ENCODE measurements at regions not wholly inside any gene's neighbourhood (a gene's known extent, or its start where the extent isn't known, plus 50 kb on each side); places are given as distances from the start of the nearest gene placed in this dataset.

DNA sequence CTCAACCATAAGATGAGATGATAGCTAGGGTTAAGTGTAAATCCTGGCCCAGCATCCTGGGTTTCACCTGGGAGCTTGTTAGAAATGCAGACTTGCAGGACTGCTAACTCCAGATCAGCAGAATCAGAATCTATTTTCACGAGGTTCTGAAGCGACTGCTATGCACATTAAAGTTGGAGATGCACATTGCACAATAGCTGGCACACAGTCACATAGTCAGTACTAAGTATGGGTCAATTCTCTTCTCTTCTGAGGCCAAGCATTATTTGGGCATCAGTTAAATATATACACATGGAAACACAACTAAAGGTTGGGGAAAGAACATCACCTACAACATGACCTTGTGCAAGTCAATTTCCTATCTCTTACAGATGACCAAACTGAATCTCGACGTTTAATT lies 155.1 kb upstream of the FGF13 start:
- TF ChIP-seq ZSCAN22 (CRISPR knock-in tag; IDR thresholded peaks at IDR 0.05) (no peak), POLR2AphosphoS5 (IDR thresholded peaks at IDR 0.05; ENCODE audit: low read depth, low read length) (no peak), ZBTB1 (CRISPR knock-in tag; IDR thresholded peaks at IDR 0.05; ENCODE audit: borderline replicate concordance) (no peak), HOXA7 (CRISPR knock-in tag; IDR thresholded peaks at IDR 0.05) (no peak), ZNF430 (CRISPR knock-in tag; IDR thresholded peaks at IDR 0.05) (no peak), ZNF121 (CRISPR knock-in tag; IDR thresholded peaks at IDR 0.05) (no peak), ESRRA (CRISPR knock-in tag; IDR thresholded peaks at IDR 0.05; ENCODE audit: low read depth) (no peak), BCL6 (CRISPR knock-in tag; IDR thresholded peaks at IDR 0.05) (no peak), NFYB (CRISPR knock-in tag; IDR thresholded peaks at IDR 0.05) (no peak), ZNF24 (IDR thresholded peaks at IDR 0.05) (no peak), NONO (IDR thresholded peaks at IDR 0.05) (no peak), NONO (CRISPR knock-in tag; conservative IDR thresholded peaks at IDR 0.05) (no peak), HOXA9 (CRISPR knock-in tag; IDR thresholded peaks at IDR 0.05; ENCODE audit: borderline replicate concordance) (no peak)
- TF ChIP-seq, protein P1, sequence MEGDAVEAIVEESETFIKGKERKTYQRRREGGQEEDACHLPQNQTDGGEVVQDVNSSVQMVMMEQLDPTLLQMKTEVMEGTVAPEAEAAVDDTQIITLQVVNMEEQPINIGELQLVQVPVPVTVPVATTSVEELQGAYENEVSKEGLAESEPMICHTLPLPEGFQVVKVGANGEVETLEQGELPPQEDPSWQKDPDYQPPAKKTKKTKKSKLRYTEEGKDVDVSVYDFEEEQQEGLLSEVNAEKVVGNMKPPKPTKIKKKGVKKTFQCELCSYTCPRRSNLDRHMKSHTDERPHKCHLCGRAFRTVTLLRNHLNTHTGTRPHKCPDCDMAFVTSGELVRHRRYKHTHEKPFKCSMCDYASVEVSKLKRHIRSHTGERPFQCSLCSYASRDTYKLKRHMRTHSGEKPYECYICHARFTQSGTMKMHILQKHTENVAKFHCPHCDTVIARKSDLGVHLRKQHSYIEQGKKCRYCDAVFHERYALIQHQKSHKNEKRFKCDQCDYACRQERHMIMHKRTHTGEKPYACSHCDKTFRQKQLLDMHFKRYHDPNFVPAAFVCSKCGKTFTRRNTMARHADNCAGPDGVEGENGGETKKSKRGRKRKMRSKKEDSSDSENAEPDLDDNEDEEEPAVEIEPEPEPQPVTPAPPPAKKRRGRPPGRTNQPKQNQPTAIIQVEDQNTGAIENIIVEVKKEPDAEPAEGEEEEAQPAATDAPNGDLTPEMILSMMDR (CRISPR knock-in tag; IDR thresholded peaks at IDR 0.05): no peak

All from HepG2 (cell line).